ENCODE measurements at regions not wholly inside any gene's neighbourhood (a gene's known extent, or its start where the extent isn't known, plus 50 kb on each side); places are given as distances from the start of the nearest gene placed in this dataset.

GRCh38 chr13:79917628-79918027 lies 423.3 kb downstream of the SPRY2 start:
- no peak overlapping the region for H3K27ac ChIP-seq
- TF ChIP-seq ZFX (IDR thresholded peaks at IDR 0.05) (no peak), CTCF (conservative IDR thresholded peaks at IDR 0.05) (no peak)

DNA sequence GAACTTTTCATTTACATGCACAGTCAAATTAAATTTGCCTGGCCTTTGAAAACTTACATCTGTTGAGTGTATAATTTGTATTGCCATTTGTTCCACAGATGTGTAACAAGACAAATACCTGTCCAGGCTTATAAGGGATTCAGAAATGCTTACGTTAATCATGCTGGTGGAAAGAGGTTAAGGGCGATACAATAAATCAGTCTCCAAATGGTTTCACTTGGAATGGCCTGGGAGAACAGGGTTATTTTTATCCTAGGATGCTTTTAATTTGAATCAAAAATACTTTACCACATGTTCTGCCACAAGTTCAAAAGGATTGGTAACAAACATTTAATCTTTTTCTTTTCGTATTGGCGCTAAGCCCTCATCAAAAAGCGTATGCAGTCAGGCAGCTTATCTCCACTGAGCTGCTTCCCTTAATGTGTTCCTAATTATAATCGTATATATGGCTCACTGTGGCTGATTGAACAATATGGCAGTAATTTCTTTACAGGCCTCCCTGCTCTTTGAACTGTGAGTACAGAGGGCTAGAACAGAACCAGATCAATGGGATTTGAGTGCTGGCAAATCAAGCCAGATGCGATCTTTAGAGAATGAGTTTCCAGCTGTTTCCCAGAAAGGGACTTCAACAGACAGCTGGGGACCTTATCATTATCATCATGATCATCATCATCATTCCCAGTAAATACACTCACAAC lies 425.7 kb downstream of the SPRY2 start:
- no peak for TF ChIP-seq ZFX (IDR thresholded peaks at IDR 0.05)
- TF ChIP-seq CTCF (conservative IDR thresholded peaks at IDR 0.05) = no peak
- H3K27ac ChIP-seq = no peak overlapping the region

GRCh38 chr13:79913141-79913827 lies 427.6 kb downstream of the SPRY2 start:
- TF ChIP-seq CTCF (conservative IDR thresholded peaks at IDR 0.05) (no peak), ZFX (IDR thresholded peaks at IDR 0.05) (no peak)
- H3K27ac ChIP-seq = no peak overlapping the region

- H3K27ac ChIP-seq = no peak overlapping the region
- no peak for TF ChIP-seq ZFX (IDR thresholded peaks at IDR 0.05)
- no peak for TF ChIP-seq CTCF (conservative IDR thresholded peaks at IDR 0.05)
Observed at GRCh38 chr13:79912403-79912802, 428.5 kb downstream of the SPRY2 start.

DNA sequence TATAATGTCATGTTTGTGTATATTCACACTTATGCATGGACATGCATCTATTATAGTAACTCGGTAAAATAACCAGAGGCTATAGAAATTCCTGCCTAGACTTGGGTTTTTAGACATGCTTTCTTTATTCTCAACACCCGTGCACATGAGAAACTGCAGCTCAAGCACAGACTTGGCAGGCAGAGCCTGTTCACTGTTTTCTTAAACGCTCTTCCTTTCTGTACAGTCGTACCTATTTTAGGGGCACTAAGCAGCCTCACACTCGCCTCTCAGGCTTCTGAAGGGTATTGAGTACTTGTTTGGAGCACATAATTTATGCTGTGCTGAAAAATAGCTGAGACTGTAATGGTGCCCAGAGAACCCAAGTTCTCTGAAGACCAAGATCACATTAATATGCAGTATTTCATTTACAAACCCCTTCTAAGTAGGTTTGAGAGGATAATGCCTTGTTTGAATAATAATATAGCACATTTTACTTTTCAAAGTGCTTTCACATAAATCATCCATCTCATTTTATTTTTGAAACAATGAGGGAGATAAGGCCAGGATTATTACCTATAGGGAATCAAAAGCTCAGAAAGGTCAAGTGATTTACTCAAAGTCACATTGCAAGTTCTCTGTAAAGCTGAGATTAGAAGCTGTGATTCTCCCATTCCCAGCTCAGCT lies 429.9 kb downstream of the SPRY2 start:
- TF ChIP-seq ZFX (IDR thresholded peaks at IDR 0.05) = no peak
- no peak for TF ChIP-seq CTCF (conservative IDR thresholded peaks at IDR 0.05)
- H3K27ac ChIP-seq = no peak overlapping the region

- no peak overlapping the region for H3K27ac ChIP-seq
- TF ChIP-seq CTCF (conservative IDR thresholded peaks at IDR 0.05) (no peak), ZFX (IDR thresholded peaks at IDR 0.05) (no peak)
Observed at GRCh38 chr13:79909644-79910043, 428.7 kb downstream of the NDFIP2 start.

GRCh38 chr13:79908381-79908780 lies 427.4 kb downstream of the NDFIP2 start:
- H3K27ac ChIP-seq = no peak overlapping the region
- TF ChIP-seq ZFX (IDR thresholded peaks at IDR 0.05) (no peak), CTCF (conservative IDR thresholded peaks at IDR 0.05) (no peak)
